GM10266 (cell line): ENCODE measurements at regions not wholly inside any gene's neighbourhood (a gene's known extent, or its start where the extent isn't known, plus 50 kb on each side); places are given as distances from the start of the nearest gene placed in this dataset.

Experiments used
- DNase-seq: peaks from one replicate; pipeline ENCODE4 v3.0.0; 2012; ENCODE audit errors: extremely low spot score
- TF ChIP-seq, protein P1 (sequence below): IDR thresholded peaks from 2 replicates; pipeline ENCODE4 v1.5.1; 2012; ENCODE audit warnings: mild to moderate bottlenecking, low read depth; ENCODE audit not compliant: control insufficient read depth, insufficient read depth; ENCODE audit errors: missing control alignments

DNA sequence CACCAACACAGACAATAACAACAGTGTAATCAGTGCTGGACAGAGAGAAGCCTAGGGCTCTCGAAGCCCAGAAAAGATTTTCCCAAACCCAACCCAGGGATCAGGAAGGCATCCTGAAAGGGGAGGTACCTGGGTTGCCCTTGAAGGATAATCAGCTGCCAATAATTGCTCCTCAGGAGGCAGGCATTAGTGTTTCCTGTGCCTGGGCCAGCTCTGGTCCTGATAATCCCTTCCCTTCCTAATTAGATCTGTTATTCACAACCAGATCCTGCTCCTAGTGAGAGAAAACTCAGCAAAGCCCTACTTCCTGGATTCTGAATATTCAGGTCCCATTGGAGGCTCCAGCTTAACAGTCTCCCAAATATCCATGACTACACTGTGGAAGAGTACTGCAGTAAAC is 117.4 kb downstream of the DMRTA2 start:
- TF ChIP-seq, protein P1, sequence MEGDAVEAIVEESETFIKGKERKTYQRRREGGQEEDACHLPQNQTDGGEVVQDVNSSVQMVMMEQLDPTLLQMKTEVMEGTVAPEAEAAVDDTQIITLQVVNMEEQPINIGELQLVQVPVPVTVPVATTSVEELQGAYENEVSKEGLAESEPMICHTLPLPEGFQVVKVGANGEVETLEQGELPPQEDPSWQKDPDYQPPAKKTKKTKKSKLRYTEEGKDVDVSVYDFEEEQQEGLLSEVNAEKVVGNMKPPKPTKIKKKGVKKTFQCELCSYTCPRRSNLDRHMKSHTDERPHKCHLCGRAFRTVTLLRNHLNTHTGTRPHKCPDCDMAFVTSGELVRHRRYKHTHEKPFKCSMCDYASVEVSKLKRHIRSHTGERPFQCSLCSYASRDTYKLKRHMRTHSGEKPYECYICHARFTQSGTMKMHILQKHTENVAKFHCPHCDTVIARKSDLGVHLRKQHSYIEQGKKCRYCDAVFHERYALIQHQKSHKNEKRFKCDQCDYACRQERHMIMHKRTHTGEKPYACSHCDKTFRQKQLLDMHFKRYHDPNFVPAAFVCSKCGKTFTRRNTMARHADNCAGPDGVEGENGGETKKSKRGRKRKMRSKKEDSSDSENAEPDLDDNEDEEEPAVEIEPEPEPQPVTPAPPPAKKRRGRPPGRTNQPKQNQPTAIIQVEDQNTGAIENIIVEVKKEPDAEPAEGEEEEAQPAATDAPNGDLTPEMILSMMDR = no peak
- no peak for DNase-seq

DNA sequence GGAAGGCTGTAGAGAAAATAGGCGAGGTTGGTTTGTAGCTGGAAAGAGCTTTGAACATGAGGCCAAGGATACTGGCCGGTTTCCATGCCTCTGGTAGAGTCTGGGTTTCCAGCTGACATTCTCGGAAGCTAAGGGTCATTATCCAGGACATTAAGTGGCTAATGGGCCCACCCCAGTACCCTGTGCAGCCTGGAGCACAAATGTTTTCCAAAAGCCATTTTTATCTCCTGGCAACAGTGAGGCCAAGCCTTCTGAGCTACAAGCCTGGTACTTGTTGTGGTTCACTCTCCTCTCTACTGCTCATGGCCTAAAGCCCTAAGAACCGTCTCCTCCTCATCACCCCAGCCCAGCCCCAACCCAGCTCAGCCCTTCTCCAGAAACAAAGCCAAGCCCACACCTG is 122.9 kb downstream of the DMRTA2 start:
- TF ChIP-seq, protein P1 = no peak
- DNase-seq = no peak

DNA sequence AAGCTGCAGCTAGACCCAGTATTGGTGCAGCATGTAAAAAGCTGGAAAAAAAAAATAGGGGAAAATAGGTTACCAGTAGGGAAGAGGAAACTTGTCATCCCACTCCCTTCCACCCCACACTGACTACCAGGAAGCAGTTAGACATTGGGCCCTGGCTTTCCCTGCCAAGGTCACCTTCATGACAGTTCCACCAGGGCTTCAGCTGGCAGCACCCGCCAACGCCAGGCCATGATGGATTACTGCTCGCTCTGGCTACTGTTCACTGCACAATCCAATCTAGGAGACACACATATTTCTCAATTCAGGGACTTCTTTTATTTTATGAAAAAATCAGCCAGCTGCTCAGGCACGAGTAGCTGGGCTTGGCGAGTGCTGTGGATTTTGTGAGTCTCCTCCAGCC is 127.7 kb downstream of the DMRTA2 start:
- TF ChIP-seq, protein P1 = no peak

DNA sequence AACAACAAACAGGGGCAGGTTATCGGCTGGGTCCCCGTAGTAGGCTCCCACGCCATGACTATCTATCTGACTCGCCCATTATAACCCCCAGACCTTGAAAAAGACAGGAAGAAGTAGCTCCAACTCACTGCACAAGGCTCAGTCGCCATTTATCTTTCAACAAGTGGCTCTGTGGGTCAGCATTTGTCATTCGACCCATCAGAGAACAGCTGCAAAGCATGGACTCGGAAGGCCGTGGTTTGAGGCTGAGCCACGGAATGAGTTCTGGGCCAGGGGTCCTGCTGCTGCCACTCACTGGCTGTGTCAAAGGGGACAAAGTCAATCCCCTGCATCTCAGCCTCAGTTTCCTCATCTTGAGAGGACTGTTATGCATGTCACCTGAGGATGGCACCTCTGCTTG is 131.0 kb downstream of the DMRTA2 start:
- no peak for DNase-seq
- TF ChIP-seq, protein P1 = no peak

More for the DNA sequence above, 127.7 kb downstream of the DMRTA2 start:
- no peak for DNase-seq

DNA sequence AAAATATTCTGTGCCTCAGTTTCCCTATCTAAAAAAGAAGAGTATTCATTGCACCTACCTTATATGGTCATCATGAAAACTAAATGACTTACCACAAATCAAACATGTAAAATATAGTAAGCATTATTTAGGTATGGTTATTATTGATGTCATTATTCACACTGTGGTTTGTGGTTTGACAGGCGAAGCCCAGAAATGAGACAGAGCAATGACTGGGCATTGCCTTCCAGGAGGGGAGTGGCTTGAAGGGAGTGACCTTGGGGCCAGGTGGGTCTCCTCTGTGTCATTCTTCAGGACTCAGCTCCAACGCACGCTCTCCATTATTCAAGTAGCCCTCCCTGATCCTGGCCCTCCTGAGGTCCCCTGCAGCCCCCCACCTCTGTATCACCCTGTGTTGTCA is 133.7 kb downstream of the DMRTA2 start:
- no peak for DNase-seq
- TF ChIP-seq, protein P1 = no peak

DNA sequence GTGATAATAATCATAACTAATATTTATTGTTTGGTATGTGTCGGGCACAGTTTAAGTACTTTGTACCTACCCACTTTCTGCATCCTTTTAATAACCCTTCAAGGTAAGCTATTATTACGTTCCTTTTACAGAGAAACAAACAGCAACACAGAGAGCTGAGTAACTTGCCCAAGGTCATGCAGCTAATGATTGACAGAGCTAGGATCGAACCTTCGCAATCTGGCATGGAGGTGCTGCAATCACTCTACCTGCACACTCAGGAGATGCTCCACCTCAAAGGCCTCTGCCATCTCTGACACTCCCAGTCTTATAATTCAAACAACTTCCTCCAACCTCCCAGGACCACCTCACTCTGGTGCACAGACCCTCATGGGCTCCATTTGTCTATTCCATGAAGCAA is 137.2 kb downstream of the DMRTA2 start:
- DNase-seq = no peak
- TF ChIP-seq, protein P1 = no peak

DNA sequence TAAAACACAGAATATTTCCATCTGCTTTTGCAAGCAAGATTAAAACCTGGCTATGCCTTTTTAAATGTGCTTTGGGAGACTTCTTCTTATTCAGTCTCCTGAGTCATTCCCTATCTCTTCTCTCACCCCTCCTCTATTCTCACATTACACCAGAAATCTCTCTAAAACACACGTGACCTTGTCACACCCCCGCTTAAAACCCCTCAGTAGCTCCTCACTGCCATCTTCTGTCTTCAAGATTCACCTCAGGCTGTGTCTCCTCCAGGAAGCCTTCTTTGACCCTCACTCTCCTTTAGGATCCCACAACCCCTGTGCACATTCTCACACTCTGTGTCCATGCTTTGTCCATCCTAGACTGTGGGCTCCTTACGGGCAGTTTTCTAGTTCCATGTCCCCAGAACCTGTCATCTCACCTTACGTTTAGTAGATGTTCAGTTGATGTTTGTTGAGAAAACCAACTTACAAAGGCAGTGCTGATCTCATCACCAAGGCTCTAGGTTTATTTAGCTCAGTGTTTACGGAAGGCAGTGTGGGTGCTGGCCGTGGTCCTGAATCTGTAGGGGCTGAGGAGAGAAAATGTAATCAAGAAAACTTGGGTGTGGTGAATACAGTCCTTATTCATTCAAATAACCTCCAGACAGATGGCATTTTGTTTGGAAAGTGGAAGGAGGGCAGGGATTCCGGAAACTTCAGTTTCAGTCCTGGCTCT is 143.5 kb downstream of the DMRTA2 start:
- DNase-seq = no peak

More for the DNA sequence above, 143.5 kb downstream of the DMRTA2 start:
- TF ChIP-seq, protein P1 = no peak
